ENCODE measurements at regions not wholly inside any gene's neighbourhood (a gene's known extent, or its start where the extent isn't known, plus 50 kb on each side); places are given as distances from the start of the nearest gene placed in this dataset.

GRCh38 chr14:76309572-76310162, 66.3 kb upstream of the ESRRB start:
- Histone ChIP-seq H3K27ac (no peak overlapping the region), H3K27me3 (no peaks in the 10 kb centered on the region), H3K36me3 (no peaks in the 10 kb centered on the region), H3K4me3 (no peak overlapping the region), H3K9me3 (no peaks in the 10 kb centered on the region), H3K4me1 (no peaks in the 10 kb centered on the region)
- no peak for DNase-seq
- TF ChIP-seq, protein P1, sequence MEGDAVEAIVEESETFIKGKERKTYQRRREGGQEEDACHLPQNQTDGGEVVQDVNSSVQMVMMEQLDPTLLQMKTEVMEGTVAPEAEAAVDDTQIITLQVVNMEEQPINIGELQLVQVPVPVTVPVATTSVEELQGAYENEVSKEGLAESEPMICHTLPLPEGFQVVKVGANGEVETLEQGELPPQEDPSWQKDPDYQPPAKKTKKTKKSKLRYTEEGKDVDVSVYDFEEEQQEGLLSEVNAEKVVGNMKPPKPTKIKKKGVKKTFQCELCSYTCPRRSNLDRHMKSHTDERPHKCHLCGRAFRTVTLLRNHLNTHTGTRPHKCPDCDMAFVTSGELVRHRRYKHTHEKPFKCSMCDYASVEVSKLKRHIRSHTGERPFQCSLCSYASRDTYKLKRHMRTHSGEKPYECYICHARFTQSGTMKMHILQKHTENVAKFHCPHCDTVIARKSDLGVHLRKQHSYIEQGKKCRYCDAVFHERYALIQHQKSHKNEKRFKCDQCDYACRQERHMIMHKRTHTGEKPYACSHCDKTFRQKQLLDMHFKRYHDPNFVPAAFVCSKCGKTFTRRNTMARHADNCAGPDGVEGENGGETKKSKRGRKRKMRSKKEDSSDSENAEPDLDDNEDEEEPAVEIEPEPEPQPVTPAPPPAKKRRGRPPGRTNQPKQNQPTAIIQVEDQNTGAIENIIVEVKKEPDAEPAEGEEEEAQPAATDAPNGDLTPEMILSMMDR (IDR thresholded peaks at IDR 0.05), result no peak
- 80 to 86% methylated on average over 8 of the region's 8 CpGs for WGBS, 2 donors
- no peak for ATAC-seq
- intact Hi-C loops (cut with DNase I), result no loop called here
- no peak for FAIRE-seq

DNA sequence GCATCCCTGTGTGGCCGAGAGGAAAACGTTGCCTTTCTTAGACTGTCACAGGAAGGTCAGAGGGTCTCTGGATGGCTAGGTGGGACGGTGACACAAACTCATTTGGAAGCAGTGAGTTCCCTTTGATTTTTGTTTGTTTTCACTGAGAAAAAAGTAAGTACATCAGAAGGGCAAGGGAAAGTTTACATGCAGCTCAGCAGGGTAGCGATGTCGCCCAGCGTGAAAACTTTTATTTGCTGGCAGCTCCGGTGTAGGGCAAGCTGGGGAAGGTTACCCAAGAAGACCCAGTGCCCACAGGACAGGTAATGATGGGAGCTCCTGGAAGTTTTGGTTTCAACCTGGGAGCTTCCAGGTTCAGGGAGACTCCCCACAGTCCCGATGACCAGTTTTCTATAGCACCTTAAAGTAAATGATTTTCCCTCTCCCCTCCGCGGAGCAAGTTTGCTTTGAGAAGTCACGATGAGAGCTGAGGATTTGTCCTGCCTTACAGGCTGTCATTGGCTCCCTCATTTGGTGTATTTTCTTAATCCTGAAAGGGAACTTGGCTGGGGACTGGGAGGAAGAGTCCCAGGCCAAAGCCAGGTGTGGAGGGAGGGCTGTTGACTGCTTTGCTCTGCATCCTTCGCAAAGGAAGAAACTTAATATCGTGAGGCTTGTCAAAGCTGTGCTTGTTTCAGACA, 64.7 kb upstream of the ESRRB start:
- H3K4me3 ChIP-seq, result no peak overlapping the region
- H3K9me3 ChIP-seq, result no peaks in the 10 kb centered on the region
- TF ChIP-seq, protein P1 (IDR thresholded peaks at IDR 0.05), result no peak
- H3K4me1 ChIP-seq, result no peaks in the 10 kb centered on the region
- intact Hi-C loops (cut with DNase I), result no loop called here
- no peaks in the 10 kb centered on the region for H3K36me3 ChIP-seq
- ATAC-seq (no peak), FAIRE-seq (no peak), DNase-seq (no peak)
- H3K27ac ChIP-seq, result no peak overlapping the region
- WGBS, 2 donors, result 69 to 73% methylated on average over 13 of the region's 13 CpGs
- H3K27me3 ChIP-seq, result no peaks in the 10 kb centered on the region

DNA sequence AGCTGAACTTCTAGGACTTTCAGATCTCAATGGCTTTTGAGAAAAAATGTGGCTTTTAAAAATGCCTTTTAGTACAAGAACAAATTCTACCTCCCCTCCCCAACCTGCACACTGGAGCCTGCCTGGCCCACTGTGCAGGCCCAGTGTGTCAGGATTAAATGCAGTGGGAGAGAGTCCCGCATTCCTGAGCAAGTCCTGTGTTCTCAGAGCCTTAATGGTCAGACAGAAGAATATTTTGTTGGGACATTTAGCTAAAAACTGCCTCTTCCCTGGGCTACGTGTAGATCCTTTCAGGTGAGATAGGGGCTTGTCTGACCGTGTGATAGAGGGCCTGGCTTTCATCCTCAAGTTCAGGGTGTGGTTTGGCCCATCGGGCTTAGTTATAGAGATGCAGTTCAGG, 63.1 kb upstream of the ESRRB start:
- no peaks in the 10 kb centered on the region for H3K9me3 ChIP-seq
- DNase-seq, result no peak
- ATAC-seq, result no peak
- no peaks in the 10 kb centered on the region for H3K36me3 ChIP-seq
- WGBS, 2 donors, result 57 to 61% methylated on average over 4 of the region's 4 CpGs
- H3K4me3 ChIP-seq, result no peak overlapping the region
- no peaks in the 10 kb centered on the region for H3K27me3 ChIP-seq
- H3K27ac ChIP-seq, result no peak overlapping the region
- no peaks in the 10 kb centered on the region for H3K4me1 ChIP-seq
- TF ChIP-seq, protein P1 (IDR thresholded peaks at IDR 0.05), result no peak
- no peak for FAIRE-seq
- intact Hi-C loops (cut with DNase I), result no loop called here

- 54 to 55% methylated on average over 4 of the region's 4 CpGs for WGBS, 2 donors
- H3K27ac ChIP-seq, result no peak overlapping the region
- H3K9me3 ChIP-seq, result no peaks in the 10 kb centered on the region
- DNase-seq (no peak), ATAC-seq (peak in 1 of 4 donors; percentile 15), FAIRE-seq (no peak)
- intact Hi-C loops (cut with DNase I), result no loop called here
- H3K4me1 ChIP-seq, result no peaks in the 10 kb centered on the region
- no peaks in the 10 kb centered on the region for H3K36me3 ChIP-seq
- no peak overlapping the region for H3K4me3 ChIP-seq
- no peaks in the 10 kb centered on the region for H3K27me3 ChIP-seq
- TF ChIP-seq, protein P1 (IDR thresholded peaks at IDR 0.05), result no peak
Measured at GRCh38 chr14:76313303-76313702, 62.6 kb upstream of the ESRRB start.

GRCh38 chr14:76313852-76314251, 62.1 kb upstream of the ESRRB start:
- WGBS, 2 donors, result 51 to 67% methylated on average over 3 of the region's 3 CpGs
- H3K27ac ChIP-seq, result no peak overlapping the region
- FAIRE-seq, result no peak

More at GRCh38 chr14:76313852-76314251, 62.1 kb upstream of the ESRRB start:
- TF ChIP-seq, protein P1 (IDR thresholded peaks at IDR 0.05), result no peak
- no peak overlapping the region for H3K4me3 ChIP-seq
- H3K36me3 ChIP-seq, result no peaks in the 10 kb centered on the region
- intact Hi-C loops (cut with DNase I), result no loop called here
- H3K4me1 ChIP-seq, result no peaks in the 10 kb centered on the region
- DNase-seq (no peak), ATAC-seq (no peak)
- no peaks in the 10 kb centered on the region for H3K27me3 ChIP-seq
- no peaks in the 10 kb centered on the region for H3K9me3 ChIP-seq
